BJ (cell line): ENCODE measurements at regions not wholly inside any gene's neighbourhood (a gene's known extent, or its start where the extent isn't known, plus 50 kb on each side); places are given as distances from the start of the nearest gene placed in this dataset.

ENCODE experiments used
- CTCF ChIA-PET: fragments of 350-600 bp; formaldehyde crosslinking; extraction: SDS; loops from one replicate; lab custom pipeline; 2021; ENCODE audit warnings: antibody characterized with exemption, inconsistent platforms; lab: Yijun Ruan, JAX
- POLR2A ChIA-PET: fragments of 300-600 bp; sonication (Branson Sonifier 250); formaldehyde crosslinking; extraction: SDS; loops from one replicate; lab custom pipeline; 2021; ENCODE audit warnings: antibody characterized with exemption; lab: Charles Lee
- DNase-seq: peaks from one replicate; pipeline ENCODE4 v3.0.0-alpha.2; 2011; ENCODE audit warnings: low read depth
- H3K27me3 ChIP-seq: 2 replicates; pipeline ENCODE4 v1.6.0; 2011; ENCODE audit warnings: low read length; ENCODE audit not compliant: control insufficient read depth, insufficient read depth
- H3K36me3 ChIP-seq: 2 replicates; pipeline ENCODE4 v1.5.1; 2011; ENCODE audit warnings: low read length; ENCODE audit not compliant: control insufficient read depth, insufficient read depth
- H3K4me3 ChIP-seq: 2 replicates; pipeline ENCODE4 v1.5.1; 2011; ENCODE audit warnings: low read depth, mild to moderate bottlenecking, control low read depth, low read length
- CTCF ChIP-seq: IDR thresholded peaks from 2 replicates; pipeline ENCODE4 v1.5.1; 2011; ENCODE audit warnings: low read depth, mild to moderate bottlenecking, control low read depth, inconsistent platforms, low read length, moderate library complexity; ENCODE audit not compliant: insufficient read depth

DNA sequence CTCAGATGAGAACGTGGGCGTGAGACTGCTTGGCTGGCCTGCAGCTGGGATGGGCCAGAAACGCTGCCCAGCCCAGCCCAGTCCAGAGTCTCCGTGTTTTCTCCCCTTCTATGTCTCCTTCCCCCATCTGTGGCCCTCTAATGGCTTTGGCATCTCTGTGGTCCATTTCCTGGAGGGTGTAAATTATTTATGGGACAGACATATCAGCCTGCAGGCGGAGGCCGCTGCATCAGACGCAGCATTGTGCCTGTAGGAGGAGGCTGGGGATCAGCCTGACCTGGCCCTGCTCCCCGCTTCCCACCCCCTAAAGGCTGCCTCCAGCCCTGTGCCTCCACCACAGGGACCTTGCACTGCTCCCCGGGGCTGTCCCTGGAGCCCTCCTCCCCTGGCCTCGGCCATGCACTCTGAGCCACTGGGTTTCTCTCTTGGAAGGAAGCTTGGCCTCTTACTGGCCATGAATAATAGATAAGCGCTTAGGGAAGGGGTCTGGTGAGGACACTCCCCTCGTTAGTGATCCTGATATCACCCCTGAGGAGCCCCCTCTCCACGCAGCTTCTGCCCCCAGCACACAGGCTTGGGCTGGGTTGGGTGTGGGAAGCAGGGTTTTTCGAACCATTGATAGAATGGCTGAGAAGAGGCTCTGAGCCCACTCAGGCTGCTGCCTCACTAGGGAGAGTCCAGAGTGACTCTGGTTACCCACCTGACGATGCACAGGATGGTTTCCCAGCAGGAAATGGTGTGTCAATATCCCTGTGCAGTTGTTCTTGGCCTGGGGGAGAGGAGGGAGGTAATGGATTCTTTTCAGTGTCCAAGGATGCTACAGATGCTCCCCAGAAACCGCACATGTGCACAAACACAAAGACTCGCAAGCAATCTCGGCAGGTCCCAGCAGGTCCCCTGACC, 185.5 kb downstream of the MYCN start:
- Histone ChIP-seq H3K27me3 (no peaks in the 10 kb centered on the region), H3K4me3 (no peak overlapping the region), H3K36me3 (no peaks in the 10 kb centered on the region)
- no peak for DNase-seq
- CTCF ChIA-PET = no interaction called here
- no peak for TF ChIP-seq CTCF
- POLR2A ChIA-PET = no interaction called here

DNA sequence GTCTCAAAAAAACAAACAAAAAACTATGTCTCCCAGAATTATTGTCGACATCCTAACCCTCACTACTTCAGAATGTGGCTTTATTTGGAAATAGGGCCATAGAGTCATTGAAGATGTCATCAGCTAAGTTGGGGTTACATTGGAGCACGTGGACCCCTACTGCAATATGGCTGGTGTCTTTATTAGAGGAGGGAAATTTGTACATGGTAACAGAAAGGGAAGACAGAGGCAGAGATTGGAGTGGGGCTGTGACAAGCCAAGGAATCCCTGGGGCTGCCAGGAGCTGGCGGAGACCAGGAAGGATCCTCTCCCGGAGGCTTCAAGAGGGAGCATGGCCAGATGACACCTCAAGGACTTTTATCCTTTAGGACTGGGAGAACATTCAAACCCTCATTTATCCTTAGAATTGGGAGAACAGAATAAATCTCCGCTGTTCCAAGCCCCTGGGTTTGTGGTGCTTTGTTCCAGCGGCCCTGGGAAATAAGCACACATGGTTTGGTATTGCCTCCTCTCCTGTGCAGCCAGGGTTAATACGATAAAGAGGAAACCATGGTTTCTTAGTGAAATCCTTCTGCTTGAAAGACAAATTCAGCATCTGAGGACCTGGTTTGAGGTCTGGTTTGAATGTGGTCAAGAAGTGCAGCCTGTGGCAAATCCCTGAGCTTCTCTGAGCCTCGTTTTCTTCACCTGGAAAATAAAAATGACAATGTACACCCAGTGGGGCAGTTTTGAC, 184.7 kb downstream of the MYCN start:
- ChIA-PET POLR2A (no interaction called here), CTCF (no interaction called here)
- no peaks in the 10 kb centered on the region for H3K36me3 ChIP-seq
- no peaks in the 10 kb centered on the region for H3K27me3 ChIP-seq
- TF ChIP-seq CTCF = no peak
- H3K4me3 ChIP-seq = no peak overlapping the region
- no peak for DNase-seq

DNA sequence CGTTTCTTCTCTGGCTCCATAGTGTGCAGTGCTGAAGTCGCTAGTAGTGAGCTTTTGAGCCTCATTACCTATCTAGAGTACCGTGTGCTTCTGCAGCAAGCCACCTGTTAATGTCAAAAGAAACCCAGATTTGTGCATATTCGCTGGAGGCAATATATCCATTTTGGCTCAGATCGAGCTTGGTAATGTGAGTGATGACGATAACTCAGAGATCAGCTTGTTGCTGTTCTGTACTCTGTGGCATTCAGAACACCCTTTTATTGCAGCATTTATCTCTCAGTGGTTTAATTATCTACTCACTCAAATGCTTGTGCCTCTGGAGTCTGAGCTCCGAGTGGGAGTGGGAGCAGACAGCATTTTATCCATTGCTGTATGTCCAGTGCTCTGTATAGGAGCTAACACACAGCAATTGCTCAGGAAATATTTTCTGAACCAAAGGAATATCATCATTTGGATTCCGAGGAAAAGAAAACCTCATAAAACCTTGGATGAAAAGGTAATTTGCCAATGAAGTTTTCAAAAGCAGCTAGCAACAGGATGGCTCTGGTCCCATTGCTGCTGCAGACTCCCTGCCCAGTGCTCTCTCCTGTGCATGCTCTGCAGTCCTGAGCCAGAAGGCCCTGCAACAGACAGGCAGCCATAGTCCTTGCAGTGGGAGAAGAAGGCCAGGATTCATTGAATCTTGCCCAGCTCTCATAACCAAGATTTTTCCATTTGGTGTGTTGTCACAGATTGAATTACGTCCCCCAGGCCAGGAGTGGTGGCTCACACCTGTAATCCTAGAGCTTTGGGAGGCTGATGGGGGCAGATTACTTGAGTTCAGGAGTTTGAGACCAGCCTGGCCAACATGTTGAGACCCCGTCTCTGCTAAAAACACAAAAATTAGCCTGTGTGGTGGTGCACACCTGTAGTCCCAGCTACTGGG, 183.8 kb downstream of the MYCN start:
- no peak overlapping the region for H3K4me3 ChIP-seq
- TF ChIP-seq CTCF = no peak
- POLR2A ChIA-PET = no interaction called here

DNA sequence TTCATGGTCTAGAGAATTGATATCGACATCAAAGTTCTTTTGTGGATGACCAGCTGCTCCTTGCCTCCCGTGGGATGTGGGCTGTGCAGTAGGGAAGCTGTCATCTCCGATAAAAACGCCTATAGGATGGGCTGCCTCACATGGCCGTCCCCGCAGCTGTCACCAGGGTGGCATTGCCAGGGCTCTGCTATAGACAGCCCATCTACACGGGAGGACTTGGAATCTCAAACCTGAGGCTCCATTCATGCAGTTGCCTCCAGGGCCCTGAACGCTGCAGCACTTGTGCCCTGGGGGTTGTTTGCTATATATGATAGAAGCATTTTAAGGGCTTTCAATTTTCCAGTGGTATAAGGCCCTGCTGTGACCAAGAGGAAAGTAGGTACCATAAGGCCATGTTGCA, 183.1 kb downstream of the MYCN start:
- Histone ChIP-seq H3K27me3 (no peaks in the 10 kb centered on the region), H3K4me3 (no peak overlapping the region), H3K36me3 (no peaks in the 10 kb centered on the region)
- TF ChIP-seq CTCF = no peak
- ChIA-PET CTCF (no interaction called here), POLR2A (no interaction called here)
- DNase-seq = no peak

More for the DNA sequence above, 183.8 kb downstream of the MYCN start:
- DNase-seq = no peak
- CTCF ChIA-PET = interaction anchor here (0.7 kb wide), 1 partner anchor 1566 kb away, joined by 3 read pairs; no protein-coding TSS in a partner anchor
- H3K27me3 ChIP-seq = no peaks in the 10 kb centered on the region
- no peaks in the 10 kb centered on the region for H3K36me3 ChIP-seq

DNA sequence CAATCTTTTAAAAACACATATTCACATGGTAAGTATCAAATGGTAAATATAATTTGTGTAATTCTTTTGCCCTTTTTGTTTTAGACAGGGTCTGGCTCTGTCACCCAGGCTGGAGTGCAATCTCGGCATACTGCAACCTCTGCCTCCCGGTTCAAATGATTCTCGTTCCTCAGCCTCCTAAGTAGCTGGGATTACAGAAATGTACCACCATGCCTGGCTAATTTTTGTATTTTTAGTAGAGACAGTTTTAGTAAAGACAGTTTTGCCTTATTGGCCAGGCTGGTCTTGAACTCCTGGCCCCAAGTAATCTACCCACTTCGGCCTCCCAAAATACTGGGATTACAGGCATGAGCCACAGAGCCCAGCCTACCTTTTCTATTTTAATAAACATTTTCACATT, 182.2 kb downstream of the MYCN start:
- Histone ChIP-seq H3K36me3 (no peaks in the 10 kb centered on the region), H3K27me3 (no peaks in the 10 kb centered on the region), H3K4me3 (no peak overlapping the region)
- CTCF ChIA-PET = no interaction called here
- POLR2A ChIA-PET = no interaction called here
- DNase-seq = no peak
- no peak for TF ChIP-seq CTCF
